ENCODE measurements at regions not wholly inside any gene's neighbourhood (a gene's known extent, or its start where the extent isn't known, plus 50 kb on each side); places are given as distances from the start of the nearest gene placed in this dataset.

GRCh38 chr9:107684224-107684623 is 194.7 kb upstream of the KLF4 start:
- WGBS, 2 donors (ENCODE audit: low coverage in 1 of 2), result 84 to 88% methylated on average over 5 to 6 of the region's 6 CpGs
- intact Hi-C loops (cut with DNase I; ENCODE audit: low total_unique reads), result no loop called here
- Histone ChIP-seq H3K4me1 (peaks cover 0 to 13% (median 5%) of the 10 kb centered on the region in 4 donors), H3K4me3 (no peak overlapping the region), H3K27me3 (no peaks in the 10 kb centered on the region), H3K9me3 (peaks cover 0 to 6% of the 10 kb centered on the region in 2 donors), H3K36me3 (no peaks in the 10 kb centered on the region), H3K27ac (peak overlapping the region; percentile 52 to 69 (median 60))
- TF ChIP-seq POLR2AphosphoS5 (IDR thresholded peaks at IDR 0.05) (no peak), POLR2A (IDR thresholded peaks at IDR 0.05) (no peak), EP300 (IDR thresholded peaks at IDR 0.05; ENCODE audit: low read depth) (no peak)
- TF ChIP-seq, protein P1, sequence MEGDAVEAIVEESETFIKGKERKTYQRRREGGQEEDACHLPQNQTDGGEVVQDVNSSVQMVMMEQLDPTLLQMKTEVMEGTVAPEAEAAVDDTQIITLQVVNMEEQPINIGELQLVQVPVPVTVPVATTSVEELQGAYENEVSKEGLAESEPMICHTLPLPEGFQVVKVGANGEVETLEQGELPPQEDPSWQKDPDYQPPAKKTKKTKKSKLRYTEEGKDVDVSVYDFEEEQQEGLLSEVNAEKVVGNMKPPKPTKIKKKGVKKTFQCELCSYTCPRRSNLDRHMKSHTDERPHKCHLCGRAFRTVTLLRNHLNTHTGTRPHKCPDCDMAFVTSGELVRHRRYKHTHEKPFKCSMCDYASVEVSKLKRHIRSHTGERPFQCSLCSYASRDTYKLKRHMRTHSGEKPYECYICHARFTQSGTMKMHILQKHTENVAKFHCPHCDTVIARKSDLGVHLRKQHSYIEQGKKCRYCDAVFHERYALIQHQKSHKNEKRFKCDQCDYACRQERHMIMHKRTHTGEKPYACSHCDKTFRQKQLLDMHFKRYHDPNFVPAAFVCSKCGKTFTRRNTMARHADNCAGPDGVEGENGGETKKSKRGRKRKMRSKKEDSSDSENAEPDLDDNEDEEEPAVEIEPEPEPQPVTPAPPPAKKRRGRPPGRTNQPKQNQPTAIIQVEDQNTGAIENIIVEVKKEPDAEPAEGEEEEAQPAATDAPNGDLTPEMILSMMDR (IDR thresholded peaks at IDR 0.05), result no peak
- DNase-seq, result no peak
- in situ Hi-C loops (cut with MboI; ENCODE audit: low pct_ligation_motif_present in 1 of 4, low pct_unique_long_range_greater_than_20kb in 1 of 4, low sequenced_read_pairs in 3 of 4), result no loop called here

GRCh38 chr9:107683566-107683965 is 194.0 kb upstream of the KLF4 start:
- H3K36me3 ChIP-seq, result no peaks in the 10 kb centered on the region
- H3K27ac ChIP-seq, result peak overlapping the region; percentile 52 to 69 (median 60)
- no peaks in the 10 kb centered on the region for H3K9me3 ChIP-seq
- intact Hi-C loops (cut with DNase I; ENCODE audit: low total_unique reads) (no loop called here), in situ Hi-C loops (cut with MboI; ENCODE audit: low pct_ligation_motif_present in 1 of 4, low pct_unique_long_range_greater_than_20kb in 1 of 4, low sequenced_read_pairs in 3 of 4) (no loop called here)
- TF ChIP-seq, protein P1 (IDR thresholded peaks at IDR 0.05), result no peak
- TF ChIP-seq POLR2AphosphoS5 (IDR thresholded peaks at IDR 0.05), result peak in 2 of 3 donors; percentile 26 to 42
- no peaks in the 10 kb centered on the region for H3K27me3 ChIP-seq
- DNase-seq, result peak; percentile 47
- H3K4me3 ChIP-seq, result no peak overlapping the region
- peaks cover 0 to 13% (median 5%) of the 10 kb centered on the region in 4 donors for H3K4me1 ChIP-seq

DNA sequence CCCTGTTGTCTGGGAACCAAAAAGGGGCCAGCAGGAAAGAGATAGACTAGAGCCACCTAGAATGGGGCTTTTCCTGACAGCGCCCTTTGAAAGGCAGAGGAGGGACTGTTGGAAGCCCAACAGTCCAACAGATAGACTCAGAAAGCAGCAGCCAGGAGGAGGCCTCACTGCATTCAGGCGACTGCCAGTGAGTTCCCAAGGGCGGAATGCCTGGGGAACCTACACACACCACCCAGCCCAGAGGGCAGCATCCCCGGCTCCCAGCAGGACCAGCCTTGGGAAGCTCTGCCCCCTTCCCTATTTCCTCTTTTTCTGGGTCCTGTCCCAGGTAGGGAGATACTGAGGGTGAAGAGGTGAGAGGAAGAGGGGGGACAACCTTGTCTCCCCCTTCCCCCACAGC is 192.4 kb upstream of the KLF4 start:
- DNase-seq, result no peak
- intact Hi-C loops (cut with DNase I; ENCODE audit: low total_unique reads) (no loop called here), in situ Hi-C loops (cut with MboI; ENCODE audit: low pct_ligation_motif_present in 1 of 4, low pct_unique_long_range_greater_than_20kb in 1 of 4, low sequenced_read_pairs in 3 of 4) (no loop called here)
- TF ChIP-seq POLR2AphosphoS5 (IDR thresholded peaks at IDR 0.05) (no peak), EP300 (IDR thresholded peaks at IDR 0.05; ENCODE audit: low read depth) (no peak), POLR2A (IDR thresholded peaks at IDR 0.05) (no peak)
- TF ChIP-seq, protein P1 (IDR thresholded peaks at IDR 0.05), result no peak
- peaks cover 0 to 13% (median 5%) of the 10 kb centered on the region in 4 donors for H3K4me1 ChIP-seq
- no peak overlapping the region for H3K27ac ChIP-seq
- H3K4me3 ChIP-seq, result no peak overlapping the region
- H3K36me3 ChIP-seq, result no peaks in the 10 kb centered on the region
- 80 to 92% methylated on average over 1 to 4 of the region's 4 CpGs for WGBS, 2 donors (ENCODE audit: low coverage in 1 of 2)
- H3K27me3 ChIP-seq, result no peaks in the 10 kb centered on the region
- H3K9me3 ChIP-seq, result no peaks in the 10 kb centered on the region

GRCh38 chr9:107675351-107676259 is 186.0 kb upstream of the KLF4 start:
- H3K27ac ChIP-seq, result peak overlapping the region in 1 of 4 donors; percentile 14

More at GRCh38 chr9:107675351-107676259, 186.0 kb upstream of the KLF4 start:
- TF ChIP-seq EP300 (IDR thresholded peaks at IDR 0.05; ENCODE audit: low read depth), result no peak
- no peak for TF ChIP-seq POLR2AphosphoS5 (IDR thresholded peaks at IDR 0.05)
- TF ChIP-seq, protein P1 (IDR thresholded peaks at IDR 0.05), result no peak
- TF ChIP-seq POLR2A (IDR thresholded peaks at IDR 0.05), result no peak
- Histone ChIP-seq H3K4me3 (no peak overlapping the region), H3K4me1 (no peaks in the 10 kb centered on the region), H3K9me3 (no peaks in the 10 kb centered on the region), H3K36me3 (no peaks in the 10 kb centered on the region), H3K27me3 (no peaks in the 10 kb centered on the region)
- 72 to 86% methylated on average over 5 to 10 of the region's 10 CpGs for WGBS, 2 donors (ENCODE audit: low coverage in 1 of 2)
- no peak for DNase-seq
- in situ Hi-C loops (cut with MboI; ENCODE audit: low pct_ligation_motif_present in 1 of 4, low pct_unique_long_range_greater_than_20kb in 1 of 4, low sequenced_read_pairs in 3 of 4) (no loop called here), intact Hi-C loops (cut with DNase I; ENCODE audit: low total_unique reads) (no loop called here)

All from transverse colon (tissue), 4 donors.